ENCODE measurements at regions not wholly inside any gene's neighbourhood (a gene's known extent, or its start where the extent isn't known, plus 50 kb on each side); places are given as distances from the start of the nearest gene placed in this dataset.

GRCh38 chr4:55175779-55176231 is 50.4 kb upstream of the KDR start:
- DNase-seq, result no peak
- no peaks in the 10 kb centered on the region for H3K27me3 ChIP-seq
- H3K36me3 ChIP-seq, result no peaks in the 10 kb centered on the region
- no peaks in the 10 kb centered on the region for H3K9me3 ChIP-seq
- no peak overlapping the region for H3K4me3 ChIP-seq

- Histone ChIP-seq H3K36me3 (no peaks in the 10 kb centered on the region), H3K9me3 (no peaks in the 10 kb centered on the region), H3K4me3 (no peak overlapping the region), H3K27me3 (no peaks in the 10 kb centered on the region)
- DNase-seq, result no peak
These were observed 51.1 kb upstream of the KDR start for GRCh38 chr4:55176497-55176896.

- Histone ChIP-seq H3K4me3 (no peak overlapping the region), H3K36me3 (no peaks in the 10 kb centered on the region), H3K9me3 (no peaks in the 10 kb centered on the region), H3K27me3 (no peaks in the 10 kb centered on the region)
- DNase-seq, result no peak
These were observed 52.1 kb upstream of the KDR start for GRCh38 chr4:55177461-55177860.

GRCh38 chr4:55178226-55179005 is 53.0 kb upstream of the KDR start:
- H3K36me3 ChIP-seq, result no peaks in the 10 kb centered on the region
- no peak overlapping the region for H3K4me3 ChIP-seq

GRCh38 chr4:55181010-55182005 is 55.9 kb upstream of the KDR start:
- Histone ChIP-seq H3K27me3 (no peaks in the 10 kb centered on the region), H3K4me3 (no peak overlapping the region), H3K9me3 (no peaks in the 10 kb centered on the region), H3K36me3 (no peaks in the 10 kb centered on the region)
- DNase-seq, result no peak

More at GRCh38 chr4:55178226-55179005, 53.0 kb upstream of the KDR start:
- no peak for DNase-seq
- Histone ChIP-seq H3K9me3 (no peaks in the 10 kb centered on the region), H3K27me3 (no peaks in the 10 kb centered on the region)

GRCh38 chr4:55183926-55184599 is 58.7 kb upstream of the KDR start:
- Histone ChIP-seq H3K4me3 (no peak overlapping the region), H3K27me3 (no peaks in the 10 kb centered on the region), H3K36me3 (no peaks in the 10 kb centered on the region), H3K9me3 (no peaks in the 10 kb centered on the region)
- peak; percentile 69 for DNase-seq

GRCh38 chr4:55184600-55185523 is 59.5 kb upstream of the KDR start:
- Histone ChIP-seq H3K9me3 (no peaks in the 10 kb centered on the region), H3K4me3 (no peak overlapping the region), H3K27me3 (no peaks in the 10 kb centered on the region), H3K36me3 (no peaks in the 10 kb centered on the region)
- peak; percentile 33 for DNase-seq

GRCh38 chr4:55186123-55186522 is 60.7 kb upstream of the KDR start:
- H3K27me3 ChIP-seq, result no peaks in the 10 kb centered on the region
- no peaks in the 10 kb centered on the region for H3K36me3 ChIP-seq
- no peaks in the 10 kb centered on the region for H3K9me3 ChIP-seq
- no peak overlapping the region for H3K4me3 ChIP-seq
- DNase-seq, result no peak

GRCh38 chr4:55186700-55187099 is 61.3 kb upstream of the KDR start:
- DNase-seq, result no peak
- no peaks in the 10 kb centered on the region for H3K27me3 ChIP-seq
- H3K9me3 ChIP-seq, result no peaks in the 10 kb centered on the region
- H3K4me3 ChIP-seq, result no peak overlapping the region
- no peaks in the 10 kb centered on the region for H3K36me3 ChIP-seq

- Histone ChIP-seq H3K36me3 (no peaks in the 10 kb centered on the region), H3K9me3 (no peaks in the 10 kb centered on the region), H3K27me3 (no peaks in the 10 kb centered on the region), H3K4me3 (no peak overlapping the region)
- DNase-seq, result no peak
These were observed 88.8 kb upstream of the KDR start for GRCh38 chr4:55214172-55214571.

GRCh38 chr4:55215087-55215486 is 89.7 kb upstream of the KDR start:
- Histone ChIP-seq H3K9me3 (no peaks in the 10 kb centered on the region), H3K4me3 (no peak overlapping the region), H3K36me3 (no peaks in the 10 kb centered on the region), H3K27me3 (no peaks in the 10 kb centered on the region)
- no peak for DNase-seq

- H3K36me3 ChIP-seq, result no peaks in the 10 kb centered on the region
These were observed 91.7 kb upstream of the KDR start for GRCh38 chr4:55216863-55217635.

GRCh38 chr4:55218041-55218440 is 92.6 kb upstream of the KDR start:
- H3K9me3 ChIP-seq, result no peaks in the 10 kb centered on the region
- no peaks in the 10 kb centered on the region for H3K36me3 ChIP-seq
- DNase-seq, result no peak
- no peaks in the 10 kb centered on the region for H3K27me3 ChIP-seq
- H3K4me3 ChIP-seq, result no peak overlapping the region

More at GRCh38 chr4:55216863-55217635, 91.7 kb upstream of the KDR start:
- no peak overlapping the region for H3K4me3 ChIP-seq
- H3K27me3 ChIP-seq, result no peaks in the 10 kb centered on the region
- H3K9me3 ChIP-seq, result no peaks in the 10 kb centered on the region
- no peak for DNase-seq

GRCh38 chr4:55237839-55238238 is 108.2 kb upstream of the SRD5A3 start:
- no peak for DNase-seq
- Histone ChIP-seq H3K4me3 (no peak overlapping the region), H3K27me3 (no peaks in the 10 kb centered on the region), H3K9me3 (no peaks in the 10 kb centered on the region; the same call in 1 of the 2 replicates), H3K36me3 (no peaks in the 10 kb centered on the region)

- H3K36me3 ChIP-seq, result no peaks in the 10 kb centered on the region
- H3K27me3 ChIP-seq, result no peaks in the 10 kb centered on the region
- H3K4me3 ChIP-seq, result no peak overlapping the region
- H3K9me3 ChIP-seq, result no peaks in the 10 kb centered on the region; the same call in 1 of the 2 replicates
- no peak for DNase-seq
These were observed 107.6 kb upstream of the SRD5A3 start for GRCh38 chr4:55238407-55238806.

All from MG63 (cell line).